ENCODE measurements at regions not wholly inside any gene's neighbourhood (a gene's known extent, or its start where the extent isn't known, plus 50 kb on each side); places are given as distances from the start of the nearest gene placed in this dataset.

- TF ChIP-seq CTCF (conservative IDR thresholded peaks at IDR 0.05 in 1 of 2, IDR thresholded peaks at IDR 0.05 in 1 of 2; ENCODE audit: extremely low read depth in 1 of 2, insufficient read depth in 1 of 2, low read depth in 1 of 2, low read length in 2 of 2) (no peak), EZH2 (IDR thresholded peaks at IDR 0.05; ENCODE audit: borderline replicate concordance, low read length) (no peak)
These were observed 83.6 kb upstream of the C3orf80 start for GRCh38 chr3:160141485-160142185.

Data from mammary epithelial cell (primary cell).